GM18909 (cell line): ENCODE measurements at regions not wholly inside any gene's neighbourhood (a gene's known extent, or its start where the extent isn't known, plus 50 kb on each side); places are given as distances from the start of the nearest gene placed in this dataset.

Experiments used
- ATAC-seq: cut with Tn5 transposase; IDR thresholded peaks from one replicate; pipeline ENCODE4 v1.9.1; 2021; ENCODE audit warnings: mild to moderate bottlenecking; ENCODE audit not compliant: unreplicated experiment, poor library complexity

- ATAC-seq = no peak
Measured at GRCh38 chr13:34207872-34208271, 389.9 kb downstream of the RFC3 start.

DNA sequence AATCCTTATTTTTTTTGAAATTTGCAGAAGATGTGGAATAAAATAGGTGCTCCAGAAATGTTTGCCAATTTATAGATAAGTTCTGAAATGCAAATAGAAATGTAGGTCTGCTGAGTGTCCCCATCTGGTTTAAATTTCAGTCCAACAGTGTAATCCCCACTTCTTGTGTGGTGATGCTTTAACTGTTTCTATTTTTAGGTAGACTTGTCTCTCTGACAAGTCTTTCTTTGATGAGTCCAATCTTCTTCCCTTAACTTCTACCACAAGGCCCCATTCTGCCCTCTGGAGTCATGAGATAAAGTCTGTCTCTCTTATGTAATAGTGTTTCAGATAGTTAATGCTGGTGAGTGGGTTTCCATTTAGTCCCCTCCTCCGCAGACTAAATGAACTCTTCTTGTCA is 390.4 kb downstream of the RFC3 start:
- no peak for ATAC-seq

DNA sequence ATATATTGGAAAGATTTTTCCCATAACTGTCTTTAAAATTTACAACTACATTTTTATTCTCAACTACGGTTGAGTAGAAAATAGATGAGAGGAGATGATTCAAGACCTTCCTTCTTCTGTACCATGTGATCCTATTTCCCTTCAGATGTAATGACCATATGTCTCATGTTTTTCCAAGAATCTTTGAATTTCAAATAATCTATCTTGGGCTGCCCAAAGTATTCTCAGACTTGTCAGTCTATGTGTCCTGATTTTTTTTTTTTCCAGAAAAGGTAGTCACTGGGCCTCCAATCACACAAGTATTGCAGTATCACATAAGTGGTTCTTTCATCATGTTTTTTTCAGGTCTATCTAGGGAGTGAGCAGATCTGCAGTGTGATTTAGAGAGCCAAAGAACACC is 392.4 kb downstream of the RFC3 start:
- ATAC-seq = no peak

GRCh38 chr13:34214686-34215085 is 396.7 kb downstream of the RFC3 start:
- ATAC-seq = no peak

GRCh38 chr13:34216256-34216655 is 398.3 kb downstream of the RFC3 start:
- no peak for ATAC-seq

DNA sequence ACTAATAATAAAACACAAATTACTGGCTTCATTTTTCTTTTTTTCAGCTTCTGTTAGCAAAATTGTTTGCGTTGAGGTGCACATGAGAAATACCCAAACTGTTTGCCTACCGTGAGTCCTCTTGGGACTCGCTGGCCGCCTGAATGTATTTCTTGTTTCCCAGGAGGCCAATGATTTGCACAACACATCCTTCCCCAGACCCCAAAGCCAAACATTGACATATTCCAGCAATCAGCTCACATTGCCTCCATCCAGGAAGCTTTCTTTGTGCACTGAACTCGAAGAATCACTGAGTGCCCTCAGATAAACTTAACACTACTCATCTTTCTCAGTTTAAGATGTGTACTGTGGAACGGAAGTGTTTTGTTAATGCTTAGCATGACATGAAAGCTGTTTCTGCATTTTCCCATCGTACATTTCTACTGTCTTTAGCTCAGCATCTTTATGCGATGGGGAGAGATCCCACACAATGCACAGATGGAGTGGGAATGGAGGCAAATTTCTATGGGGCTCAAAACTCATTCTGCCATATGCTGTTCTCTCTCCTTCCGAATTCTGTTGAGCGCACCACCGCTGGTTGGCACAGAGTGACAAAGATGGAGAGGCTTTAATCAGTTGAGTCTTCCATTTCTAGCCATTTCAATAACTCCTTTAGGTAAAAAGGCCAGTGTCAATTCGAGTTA is 399.5 kb downstream of the RFC3 start:
- ATAC-seq = no peak

DNA sequence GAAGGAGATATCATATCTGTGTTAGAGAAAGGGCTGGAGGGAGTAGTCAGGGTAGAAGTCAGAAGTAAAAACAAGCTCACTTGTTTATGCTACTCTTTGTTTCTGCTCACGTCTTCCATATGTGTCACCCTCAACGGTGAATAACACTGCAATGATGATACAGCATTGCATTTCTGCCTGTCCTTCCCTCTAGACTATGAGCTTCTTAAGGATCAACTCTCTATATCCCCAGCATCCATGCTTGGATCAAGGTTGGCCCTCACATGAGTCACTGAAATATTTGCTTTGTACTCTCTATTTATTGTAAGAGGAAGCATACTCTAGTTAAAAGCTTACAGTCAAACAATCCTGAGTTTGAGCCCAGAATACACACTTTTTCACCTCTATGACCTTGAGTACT is 406.0 kb downstream of the RFC3 start:
- ATAC-seq = no peak

- no peak for ATAC-seq
Measured at GRCh38 chr13:34224877-34225276, 406.9 kb downstream of the RFC3 start.

- no peak for ATAC-seq
Measured at GRCh38 chr13:34230271-34230670, 412.3 kb downstream of the RFC3 start.

DNA sequence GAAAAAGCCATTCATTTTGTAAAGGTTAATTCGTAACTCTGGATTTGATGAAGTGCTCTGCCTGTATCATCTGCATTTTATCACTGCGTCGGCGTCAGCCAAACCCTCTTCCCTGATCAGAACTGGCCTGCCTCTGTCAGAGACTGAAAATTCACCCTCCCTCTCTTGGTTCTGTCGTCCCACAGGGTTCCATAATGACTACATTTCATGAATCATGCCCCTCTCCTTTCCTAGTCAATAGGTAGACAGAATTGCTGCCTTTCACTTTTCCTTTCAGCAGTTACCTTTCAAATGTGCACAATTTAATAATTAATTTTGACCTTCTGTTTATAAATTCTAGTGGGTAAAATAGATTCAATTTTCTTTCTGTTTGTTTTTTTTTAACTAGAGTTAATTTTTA is 423.4 kb downstream of the RFC3 start:
- ATAC-seq = no peak

DNA sequence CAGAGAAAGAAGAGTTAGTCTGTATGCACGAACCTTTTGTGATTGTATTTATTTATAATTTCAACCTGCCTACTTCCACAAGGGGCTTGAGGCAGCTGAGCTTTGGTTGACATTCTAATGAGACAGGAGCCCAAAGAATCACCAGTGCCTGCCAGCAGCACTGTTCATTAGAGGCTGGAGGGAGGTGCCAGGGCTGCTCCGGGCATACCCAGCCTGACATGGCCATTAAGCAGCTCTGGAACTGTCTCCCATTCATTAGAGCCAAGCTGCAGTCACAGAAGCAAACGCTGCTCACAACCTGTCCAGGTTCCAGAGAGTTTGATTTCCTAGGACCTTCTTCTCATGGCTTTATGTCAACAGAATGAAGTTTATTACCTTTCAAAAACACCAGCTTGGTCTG is 425.5 kb downstream of the RFC3 start:
- no peak for ATAC-seq

GRCh38 chr13:34246511-34246910 is 428.6 kb downstream of the RFC3 start:
- no peak for ATAC-seq

DNA sequence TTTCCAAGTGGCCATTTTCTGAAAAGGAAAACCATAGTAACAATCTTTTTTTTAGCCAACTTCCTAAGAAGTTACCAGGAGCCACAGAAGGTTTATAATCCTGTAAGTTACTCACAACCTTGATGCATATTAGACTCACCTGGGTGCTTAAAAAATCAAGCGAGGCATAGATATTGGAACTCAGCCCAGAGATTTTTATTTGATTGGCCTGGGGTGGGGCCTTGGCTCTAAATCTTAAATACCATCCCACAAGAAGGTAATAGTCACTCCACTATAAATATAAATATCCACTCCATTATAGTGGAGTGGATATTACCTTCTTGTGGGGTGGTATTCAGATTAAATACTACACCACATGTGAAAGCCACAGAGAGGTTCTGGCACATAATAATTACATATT is 429.6 kb downstream of the RFC3 start:
- no peak for ATAC-seq

- ATAC-seq = no peak
Measured at GRCh38 chr13:34249546-34250039, 431.6 kb downstream of the RFC3 start.

GRCh38 chr13:34250151-34250670 is 432.3 kb downstream of the RFC3 start:
- ATAC-seq = no peak

- no peak for ATAC-seq
Measured at GRCh38 chr13:34254366-34254765, 436.4 kb downstream of the RFC3 start.

DNA sequence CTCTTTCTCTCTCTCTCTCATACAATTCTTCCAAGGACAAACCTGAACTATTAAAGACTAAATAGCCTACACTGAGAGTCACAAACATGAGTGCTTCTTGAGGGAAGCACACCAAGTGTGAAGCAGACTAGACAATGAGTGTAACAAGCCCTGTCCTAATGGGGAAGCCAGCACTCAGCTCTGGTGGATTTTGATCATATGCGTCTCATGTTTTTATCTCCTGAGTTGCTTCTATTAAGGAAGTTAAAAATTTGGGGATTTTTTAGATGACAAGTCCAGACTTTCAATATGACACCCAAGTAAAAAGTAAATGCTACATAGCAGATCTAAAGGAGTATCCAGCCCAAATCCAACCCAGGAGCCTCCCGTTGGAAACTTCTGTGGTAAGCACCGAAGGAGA is 437.8 kb downstream of the RFC3 start:
- ATAC-seq = no peak

- ATAC-seq = no peak
Measured at GRCh38 chr13:34256236-34256635, 438.3 kb downstream of the RFC3 start.

- ATAC-seq = no peak
Measured at GRCh38 chr13:34257966-34258365, 440.0 kb downstream of the RFC3 start.

DNA sequence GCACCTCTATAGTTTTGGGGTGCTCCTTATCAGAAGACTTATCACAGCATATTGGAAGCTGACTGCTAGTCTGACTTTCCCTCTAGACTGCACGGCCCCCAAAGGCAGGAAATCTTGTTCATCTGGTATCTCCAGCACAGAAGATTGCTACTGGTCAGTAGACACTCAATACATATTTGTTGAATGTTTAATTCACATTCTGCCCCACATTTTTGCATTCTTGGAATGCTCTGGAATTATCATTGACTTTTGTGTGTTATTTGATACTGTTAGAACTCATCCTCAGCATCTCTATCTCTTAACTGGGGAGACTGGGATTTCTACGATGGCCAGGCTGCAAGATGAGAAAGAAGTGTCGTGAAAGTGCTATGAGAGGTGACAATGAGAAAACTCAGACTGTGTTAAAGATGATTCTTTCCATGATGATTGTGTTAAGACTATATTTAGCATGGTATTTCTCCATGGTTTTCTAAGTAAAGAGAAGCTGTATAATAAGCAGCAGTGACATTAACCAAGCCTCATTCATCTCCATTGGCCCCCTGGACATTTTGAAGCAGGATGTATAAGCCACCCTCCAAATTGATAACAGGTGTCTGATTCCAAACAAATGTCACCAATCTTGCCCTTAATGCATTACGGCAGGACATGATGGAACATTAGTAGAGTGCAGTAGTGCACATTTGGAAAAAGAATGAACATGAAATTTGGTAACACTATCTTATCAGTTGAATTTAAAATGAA is 440.9 kb downstream of the RFC3 start:
- no peak for ATAC-seq

DNA sequence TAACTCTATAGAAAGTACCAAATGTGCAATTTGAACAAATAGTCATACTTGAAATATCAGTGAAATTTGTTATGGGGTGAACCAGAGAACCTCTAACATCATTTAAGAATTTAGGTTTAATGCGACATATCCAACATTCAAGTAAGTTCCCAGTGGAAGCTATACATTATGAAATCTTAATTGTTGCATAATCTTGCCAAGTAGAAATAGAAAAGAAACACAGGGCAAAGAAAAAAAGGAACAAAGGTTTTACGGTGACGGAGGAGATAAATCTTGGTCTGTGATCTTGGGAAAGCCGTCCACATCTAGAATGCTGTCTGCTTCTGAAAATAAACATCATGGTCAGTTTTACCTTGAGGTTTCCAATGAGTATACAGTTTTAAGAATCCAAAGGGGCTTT is 445.7 kb downstream of the RFC3 start:
- no peak for ATAC-seq
